HEK293 (cell line): ENCODE measurements at regions not wholly inside any gene's neighbourhood (a gene's known extent, or its start where the extent isn't known, plus 50 kb on each side); places are given as distances from the start of the nearest gene placed in this dataset.

Experiments
- CTCF ChIA-PET: fragments of 350-600 bp; formaldehyde crosslinking; extraction: SDS; loops from one replicate; lab custom pipeline; 2021; ENCODE audit warnings: antibody characterized with exemption; lab: Yijun Ruan, JAX
- POLR2A ChIA-PET: fragments of 300-600 bp; formaldehyde crosslinking; extraction: SDS; loops from one replicate; lab custom pipeline; 2020; ENCODE audit warnings: antibody characterized with exemption, inconsistent platforms; lab: Yijun Ruan, JAX
- H3K27ac ChIP-seq: fragments of 200-500 bp; sonication (Bioruptor generic); 2 replicates; pipeline ENCODE4 v1.5.1; 2014; ENCODE audit warnings: low read depth, low read length, control low read depth, inconsistent platforms; ENCODE audit errors: extremely low read depth
- H3K36me3 ChIP-seq, 2 experiments: fragments of 200-500 bp in 1 of 2; sonication (Bioruptor generic) in 1 of 2; 1 replicate in 1 of 2; 2 replicates in 1 of 2; pipeline ENCODE4 v1.5.1; 2014 to 2017; ENCODE audit warnings: inconsistent platforms in 2 of 2, low read length in 2 of 2; ENCODE audit not compliant: control insufficient read depth in 2 of 2, insufficient read depth in 1 of 2
- H3K4me1 ChIP-seq: fragments of 200-500 bp; sonication (Bioruptor generic); 2 replicates; pipeline ENCODE4 v1.5.1; 2014; ENCODE audit warnings: mild to moderate bottlenecking, low read length, inconsistent platforms; ENCODE audit not compliant: control insufficient read depth, insufficient read depth
- H3K4me3 ChIP-seq: 2 replicates; pipeline ENCODE4 v1.5.1; 2011; ENCODE audit warnings: low read depth, mild to moderate bottlenecking, control low read depth, low read length, moderate library complexity
- H3K9me3 ChIP-seq: fragments of 200-500 bp; sonication (Bioruptor generic); 2 replicates; pipeline ENCODE4 v1.5.1; 2014; ENCODE audit warnings: low read depth, low read length, inconsistent platforms; ENCODE audit not compliant: control insufficient read depth, insufficient read depth
- BCL11A ChIP-seq: fragments of 450-650 bp; formaldehyde crosslinking; IDR thresholded peaks from 2 replicates; pipeline ENCODE4 v1.5.1; 2016; ENCODE audit warnings: low read depth, missing biosample characterization, missing genetic modification characterization
- EGR2 ChIP-seq: fragments of 450-650 bp; formaldehyde crosslinking; IDR thresholded peaks from 2 replicates; pipeline ENCODE4 v1.5.1; 2016; ENCODE audit warnings: low read depth, missing biosample characterization, missing genetic modification characterization
- FEZF1 ChIP-seq: fragments of 450-650 bp; formaldehyde crosslinking; IDR thresholded peaks from 2 replicates; pipeline ENCODE4 v1.5.1; 2016; ENCODE audit warnings: missing biosample characterization, missing genetic modification characterization
- KLF8 ChIP-seq: fragments of 450-650 bp; formaldehyde crosslinking; IDR thresholded peaks from 2 replicates; pipeline ENCODE4 v1.5.1; 2016; ENCODE audit warnings: missing biosample characterization, missing genetic modification characterization
- PRDM1 ChIP-seq: fragments of 450-650 bp; formaldehyde crosslinking; IDR thresholded peaks from 2 replicates; pipeline ENCODE4; 2016; ENCODE audit warnings: missing biosample characterization, missing genetic modification characterization
- PRDM10 ChIP-seq: fragments of 450-650 bp; formaldehyde crosslinking; IDR thresholded peaks from 2 replicates; pipeline ENCODE4 v1.5.1; 2016; ENCODE audit warnings: missing biosample characterization, missing genetic modification characterization
- SCRT2 ChIP-seq: fragments of 450-650 bp; formaldehyde crosslinking; IDR thresholded peaks from 2 replicates; pipeline ENCODE4 v1.5.1; 2016; ENCODE audit warnings: missing biosample characterization, missing genetic modification characterization
- YY1 ChIP-seq: fragments of 450-650 bp; formaldehyde crosslinking; IDR thresholded peaks from 2 replicates; pipeline ENCODE4 v1.5.1; 2018; ENCODE audit warnings: missing biosample characterization, missing genetic modification characterization
- ZBTB17 ChIP-seq: fragments of 450-650 bp; formaldehyde crosslinking; IDR thresholded peaks from 2 replicates; pipeline ENCODE4 v1.5.1; 2016; ENCODE audit warnings: missing biosample characterization, missing genetic modification characterization
- ZNF140 ChIP-seq: fragments of 450-650 bp; formaldehyde crosslinking; IDR thresholded peaks from 2 replicates; pipeline ENCODE4 v1.5.1; 2016; ENCODE audit warnings: missing biosample characterization, missing genetic modification characterization
- ZNF146 ChIP-seq: fragments of 450-650 bp; formaldehyde crosslinking; IDR thresholded peaks from 2 replicates; pipeline ENCODE4 v1.5.1; 2016; ENCODE audit warnings: missing biosample characterization, missing genetic modification characterization
- ZNF157 ChIP-seq: fragments of 450-650 bp; formaldehyde crosslinking; IDR thresholded peaks from 2 replicates; pipeline ENCODE4 v1.5.1; 2016; ENCODE audit warnings: missing biosample characterization, missing genetic modification characterization
- ZNF16 ChIP-seq: fragments of 450-650 bp; formaldehyde crosslinking; IDR thresholded peaks from 2 replicates; pipeline ENCODE4 v1.5.1; 2016; ENCODE audit warnings: low read depth, missing biosample characterization, missing genetic modification characterization
- ZNF169 ChIP-seq: fragments of 450-650 bp; formaldehyde crosslinking; IDR thresholded peaks from 2 replicates; pipeline ENCODE4 v1.5.1; 2016; ENCODE audit warnings: missing biosample characterization, missing genetic modification characterization
- ZNF174 ChIP-seq: fragments of 450-650 bp; formaldehyde crosslinking; IDR thresholded peaks from 2 replicates; pipeline ENCODE4 v1.5.0; 2017; ENCODE audit warnings: missing biosample characterization, mild to moderate bottlenecking, missing genetic modification characterization
- ZNF2 ChIP-seq: fragments of 450-650 bp; formaldehyde crosslinking; IDR thresholded peaks from 2 replicates; pipeline ENCODE4 v1.5.1; 2016; ENCODE audit warnings: missing biosample characterization, missing genetic modification characterization
- ZNF202 ChIP-seq: fragments of 450-650 bp; formaldehyde crosslinking; IDR thresholded peaks from 2 replicates; pipeline ENCODE4 v1.5.1; 2016; ENCODE audit warnings: missing biosample characterization, missing genetic modification characterization, borderline replicate concordance
- ZNF24 ChIP-seq: fragments of 450-650 bp; formaldehyde crosslinking; IDR thresholded peaks from 2 replicates; pipeline ENCODE4 v1.5.1; 2016; ENCODE audit warnings: missing biosample characterization, missing genetic modification characterization
- ZNF501 ChIP-seq: fragments of 450-650 bp; formaldehyde crosslinking; IDR thresholded peaks from 2 replicates; pipeline ENCODE4 v1.5.1; 2016; ENCODE audit warnings: missing biosample characterization, missing genetic modification characterization
- ZNF529 ChIP-seq: fragments of 450-650 bp; formaldehyde crosslinking; IDR thresholded peaks from 2 replicates; pipeline ENCODE4 v1.5.1; 2017; ENCODE audit warnings: missing genetic modification characterization, missing biosample characterization; ENCODE audit not compliant: insufficient replicate concordance
- ZNF768 ChIP-seq: fragments of 450-650 bp; formaldehyde crosslinking; IDR thresholded peaks from 2 replicates; pipeline ENCODE4 v1.5.1; 2018; ENCODE audit warnings: missing biosample characterization, mild to moderate bottlenecking, missing genetic modification characterization
- ZNF785 ChIP-seq: fragments of 450-650 bp; formaldehyde crosslinking; IDR thresholded peaks from 2 replicates; pipeline ENCODE4 v1.5.1; 2016; ENCODE audit warnings: missing biosample characterization, missing genetic modification characterization
- ZNF792 ChIP-seq: fragments of 450-650 bp; formaldehyde crosslinking; IDR thresholded peaks from 2 replicates; pipeline ENCODE4 v1.5.1; 2016; ENCODE audit warnings: missing biosample characterization, missing genetic modification characterization
- TF ChIP-seq, protein P1 (sequence below): fragments of 450-650 bp; formaldehyde crosslinking; IDR thresholded peaks from 2 replicates; pipeline ENCODE4 v1.5.1; 2017; ENCODE audit warnings: missing biosample characterization, mild to moderate bottlenecking, missing genetic modification characterization, moderate library complexity
- TF ChIP-seq, protein P2 (sequence below): fragments of 450-650 bp; IDR thresholded peaks from 2 replicates; pipeline ENCODE4 v1.5.1; 2018; ENCODE audit warnings: missing biosample characterization, missing genetic modification characterization

DNA sequence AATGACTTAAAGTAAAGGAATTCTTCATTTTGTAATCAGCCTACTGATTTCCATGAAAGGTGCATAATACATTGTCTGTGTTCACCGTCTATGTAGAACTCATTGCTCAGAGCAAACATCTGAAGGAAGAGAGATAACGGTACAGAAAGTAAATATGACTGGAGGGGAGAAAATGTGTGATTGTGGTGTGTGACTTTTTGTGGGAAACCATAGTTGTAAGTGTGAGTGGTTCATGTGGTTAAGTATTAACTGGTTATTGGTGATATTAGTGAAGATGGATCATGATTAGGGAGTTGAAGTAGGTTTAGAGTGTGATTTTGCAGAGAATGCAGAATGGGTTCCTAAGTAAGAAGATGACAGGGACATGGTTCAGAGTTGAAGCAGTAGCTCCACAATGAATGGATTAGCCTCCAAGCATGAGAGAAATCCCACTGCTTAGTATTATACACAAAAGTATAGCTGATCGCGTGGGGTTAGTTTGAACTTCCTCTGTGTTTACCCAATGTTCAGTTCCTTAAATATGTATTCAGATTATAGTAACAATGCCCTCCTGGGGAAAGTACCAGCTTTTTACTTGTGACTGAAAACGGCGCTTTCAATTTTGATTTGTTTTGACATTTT is 368.9 kb downstream of the UTRN start (continued):
- TF ChIP-seq ZNF169 (tag by site-specific recombination) (no peak), BCL11A (tag by site-specific recombination) (no peak), ZNF140 (tag by site-specific recombination) (no peak), YY1 (tag by site-specific recombination) (no peak), ZBTB17 (tag by site-specific recombination) (no peak), PRDM10 (no peak), ZNF157 (tag by site-specific recombination) (no peak), ZNF202 (no peak)
- TF ChIP-seq, protein P1, sequence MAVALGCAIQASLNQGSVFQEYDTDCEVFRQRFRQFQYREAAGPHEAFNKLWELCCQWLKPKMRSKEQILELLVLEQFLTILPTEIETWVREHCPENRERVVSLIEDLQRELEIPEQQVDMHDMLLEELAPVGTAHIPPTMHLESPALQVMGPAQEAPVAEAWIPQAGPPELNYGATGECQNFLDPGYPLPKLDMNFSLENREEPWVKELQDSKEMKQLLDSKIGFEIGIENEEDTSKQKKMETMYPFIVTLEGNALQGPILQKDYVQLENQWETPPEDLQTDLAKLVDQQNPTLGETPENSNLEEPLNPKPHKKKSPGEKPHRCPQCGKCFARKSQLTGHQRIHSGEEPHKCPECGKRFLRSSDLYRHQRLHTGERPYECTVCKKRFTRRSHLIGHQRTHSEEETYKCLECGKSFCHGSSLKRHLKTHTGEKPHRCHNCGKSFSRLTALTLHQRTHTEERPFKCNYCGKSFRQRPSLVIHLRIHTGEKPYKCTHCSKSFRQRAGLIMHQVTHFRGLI, result no peak

DNA sequence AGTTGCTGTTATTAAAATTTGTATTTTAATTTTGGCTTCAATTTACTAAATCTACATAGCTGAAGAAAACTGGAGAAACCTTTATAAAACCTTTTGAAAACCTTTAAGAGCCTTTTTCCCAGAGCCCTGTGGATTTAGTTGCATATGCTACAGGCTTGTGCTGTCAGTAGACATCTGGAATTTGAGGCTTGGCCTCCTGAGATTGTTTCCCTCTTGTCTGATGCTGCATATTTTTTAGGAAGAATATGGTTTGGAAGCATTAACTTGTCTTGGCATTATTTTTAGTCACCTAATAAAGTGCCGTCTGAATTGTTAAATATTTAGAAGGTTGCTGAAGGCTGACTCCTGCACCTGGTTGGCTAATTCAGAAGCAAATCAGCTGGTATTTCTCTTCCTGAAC is 369.4 kb downstream of the UTRN start:
- POLR2A ChIA-PET, result no interaction called here
- peaks cover 12% of the 10 kb centered on the region for H3K4me1 ChIP-seq
- CTCF ChIA-PET, result no interaction called here

GRCh38 chr6:144655376-144655775 is 370.2 kb downstream of the UTRN start:
- H3K36me3 ChIP-seq, result no peaks in the 10 kb centered on the region
- no peak overlapping the region for H3K4me3 ChIP-seq
- no peaks in the 10 kb centered on the region for H3K9me3 ChIP-seq
- CTCF ChIA-PET, result interaction anchor here (1.0 kb wide), 1 partner anchor 51 kb away, joined by 4 read pairs; no protein-coding TSS in a partner anchor
- H3K27ac ChIP-seq, result no peak overlapping the region
- H3K4me1 ChIP-seq, result peaks cover 17% of the 10 kb centered on the region
- POLR2A ChIA-PET, result no interaction called here
- TF ChIP-seq ZNF768 (no peak), ZNF529 (tag by site-specific recombination) (no peak), ZNF24 (tag by site-specific recombination) (no peak), EGR2 (tag by site-specific recombination) (no peak), ZNF792 (tag by site-specific recombination) (no peak), PRDM1 (tag by site-specific recombination) (no peak), ZNF2 (tag by site-specific recombination) (no peak), ZNF174 (no peak), KLF8 (tag by site-specific recombination) (no peak), ZNF501 (tag by site-specific recombination) (no peak), ZNF16 (tag by site-specific recombination) (no peak), ZNF146 (no peak), FEZF1 (tag by site-specific recombination) (no peak), SCRT2 (no peak)
- TF ChIP-seq, protein P1, result no peak
- TF ChIP-seq, protein P2, sequence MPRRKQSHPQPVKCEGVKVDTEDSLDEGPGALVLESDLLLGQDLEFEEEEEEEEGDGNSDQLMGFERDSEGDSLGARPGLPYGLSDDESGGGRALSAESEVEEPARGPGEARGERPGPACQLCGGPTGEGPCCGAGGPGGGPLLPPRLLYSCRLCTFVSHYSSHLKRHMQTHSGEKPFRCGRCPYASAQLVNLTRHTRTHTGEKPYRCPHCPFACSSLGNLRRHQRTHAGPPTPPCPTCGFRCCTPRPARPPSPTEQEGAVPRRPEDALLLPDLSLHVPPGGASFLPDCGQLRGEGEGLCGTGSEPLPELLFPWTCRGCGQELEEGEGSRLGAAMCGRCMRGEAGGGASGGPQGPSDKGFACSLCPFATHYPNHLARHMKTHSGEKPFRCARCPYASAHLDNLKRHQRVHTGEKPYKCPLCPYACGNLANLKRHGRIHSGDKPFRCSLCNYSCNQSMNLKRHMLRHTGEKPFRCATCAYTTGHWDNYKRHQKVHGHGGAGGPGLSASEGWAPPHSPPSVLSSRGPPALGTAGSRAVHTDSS (tag by site-specific recombination), result no peak

More for the DNA sequence above, 369.4 kb downstream of the UTRN start:
- Histone ChIP-seq H3K27ac (no peak overlapping the region), H3K4me3 (no peak overlapping the region), H3K36me3 (no peaks in the 10 kb centered on the region), H3K9me3 (no peaks in the 10 kb centered on the region)
- TF ChIP-seq ZNF2 (tag by site-specific recombination), result no peak
- TF ChIP-seq ZNF785 (tag by site-specific recombination), result no peak
- TF ChIP-seq ZNF529 (tag by site-specific recombination), result no peak
